RPMI8226 (cell line): ENCODE measurements at regions not wholly inside any gene's neighbourhood (a gene's known extent, or its start where the extent isn't known, plus 50 kb on each side); places are given as distances from the start of the nearest gene placed in this dataset.
A peak's percentile ranks its signal among the peaks of the same experiment; 100 is the strongest.
"Not testable (repeated sequence)": the region's sequence is repeated elsewhere in the genome, so short reads cannot be mapped to it uniquely, and the experiment has no call there.

Experiments
- DNase-seq: peaks from one replicate; pipeline ENCODE4 v3.0.0-alpha.2; 2015

GRCh38 chr13:90796474-90796873 lies 551.0 kb upstream of the MIR17HG start:
- DNase-seq, result no peak

GRCh38 chr13:90797335-90797734 lies 550.2 kb upstream of the MIR17HG start:
- no peak for DNase-seq

DNA sequence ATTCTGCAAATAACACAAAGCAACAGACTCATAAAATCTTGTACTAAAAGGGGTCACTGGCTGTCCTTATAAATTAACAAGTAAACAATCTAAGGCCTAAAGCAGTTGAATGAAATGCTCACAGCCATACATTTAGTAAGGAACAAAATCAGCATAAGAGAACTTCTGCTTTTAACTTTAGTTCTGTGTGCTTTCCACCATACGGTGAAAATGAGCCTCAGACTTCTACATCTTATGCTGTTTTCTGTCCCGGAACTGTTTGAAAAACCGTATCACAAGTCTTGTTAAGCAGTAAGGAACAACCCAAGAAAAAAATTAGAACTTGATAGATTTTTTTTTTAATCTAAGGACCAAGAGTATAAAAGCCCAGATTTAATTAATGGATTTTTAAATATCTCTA lies 549.1 kb upstream of the MIR17HG start:
- no peak for DNase-seq

- DNase-seq, result peak; percentile 18
Observed at GRCh38 chr13:90800082-90800746, 547.3 kb upstream of the MIR17HG start.

GRCh38 chr13:90801621-90802020 lies 545.9 kb upstream of the MIR17HG start:
- DNase-seq, result no peak

- DNase-seq, result no peak
Observed at GRCh38 chr13:90803210-90803609, 544.3 kb upstream of the MIR17HG start.

- no peak for DNase-seq
Observed at GRCh38 chr13:90806016-90806615, 541.4 kb upstream of the MIR17HG start.

GRCh38 chr13:90806892-90807291 lies 540.6 kb upstream of the MIR17HG start:
- no peak for DNase-seq

GRCh38 chr13:90808838-90809237 lies 538.6 kb upstream of the MIR17HG start:
- DNase-seq, result no peak

DNA sequence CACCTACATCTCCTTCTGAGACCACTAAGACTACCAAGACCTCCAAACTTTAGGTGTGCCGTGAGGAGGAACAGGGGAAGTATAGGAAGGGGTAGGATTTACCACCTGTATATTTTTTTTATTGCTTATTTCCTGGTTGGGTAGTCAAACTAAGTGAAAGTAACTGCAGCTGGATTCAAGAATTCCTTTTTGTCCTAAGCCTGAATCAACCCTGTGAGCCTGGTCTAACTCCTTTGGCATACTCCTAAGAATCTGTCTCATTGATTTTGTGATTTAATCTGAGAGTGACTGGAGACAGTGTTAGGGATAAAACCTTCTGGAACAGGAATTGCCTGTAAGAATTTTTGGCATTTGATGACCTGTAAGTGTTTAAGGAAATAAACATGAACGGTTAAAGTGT lies 523.5 kb upstream of the MIR17HG start:
- DNase-seq, result no peak

- DNase-seq, result no peak
Observed at GRCh38 chr13:90826688-90827087, 520.8 kb upstream of the MIR17HG start.

- no peak for DNase-seq
Observed at GRCh38 chr13:90830782-90831181, 516.7 kb upstream of the MIR17HG start.

DNA sequence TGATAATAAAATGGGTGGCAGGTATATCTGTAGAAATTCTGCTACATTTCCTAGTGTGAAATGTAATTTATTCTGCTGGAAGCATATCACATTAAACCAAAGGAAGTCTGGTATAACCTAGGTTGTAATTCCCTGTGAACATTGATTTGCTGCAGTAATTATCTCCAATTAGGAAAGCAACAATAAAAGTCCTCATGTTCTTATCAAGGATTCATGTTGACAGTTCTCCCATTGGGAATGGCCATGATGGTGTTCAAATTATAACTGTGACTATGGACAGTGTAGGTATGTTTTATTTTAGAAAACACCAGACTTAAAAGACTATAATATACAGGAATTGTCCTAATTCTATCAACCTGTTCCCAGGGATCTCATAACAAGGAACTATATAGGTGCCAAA lies 513.5 kb upstream of the MIR17HG start:
- no peak for DNase-seq

GRCh38 chr13:90834700-90835099 lies 512.8 kb upstream of the MIR17HG start:
- no peak for DNase-seq

GRCh38 chr13:90835826-90836225 lies 511.7 kb upstream of the MIR17HG start:
- DNase-seq, result no peak

DNA sequence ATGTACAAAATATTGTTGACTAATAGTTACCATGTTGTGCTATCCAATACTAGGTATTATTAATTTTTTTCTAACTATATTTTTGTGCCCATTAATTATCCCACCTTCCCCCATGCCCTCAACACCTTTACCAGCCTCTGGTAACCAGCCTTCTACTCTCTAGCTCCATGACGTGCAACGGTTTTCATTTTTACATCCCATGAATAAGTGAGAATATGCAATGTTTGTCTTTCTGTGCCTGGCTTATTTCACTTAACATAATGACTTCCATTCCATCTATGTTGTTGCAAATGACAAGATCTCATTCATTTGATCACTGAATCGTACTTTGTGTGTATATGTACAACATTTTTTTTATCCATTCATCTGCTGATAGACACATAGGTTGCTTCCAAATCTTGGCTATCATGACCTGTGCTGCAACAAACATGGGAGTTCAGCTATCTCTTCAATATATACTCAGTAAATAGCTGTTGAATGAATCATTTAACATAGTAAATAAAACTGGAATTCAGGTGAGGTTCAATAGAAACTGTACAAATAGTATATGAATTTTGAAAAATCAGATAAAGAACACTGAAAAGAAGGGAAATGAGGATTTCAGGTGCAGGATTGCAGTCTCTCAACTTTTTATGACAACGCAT lies 509.0 kb upstream of the MIR17HG start:
- DNase-seq, result no peak

GRCh38 chr13:90839061-90839460 lies 508.4 kb upstream of the MIR17HG start:
- DNase-seq, result no peak

DNA sequence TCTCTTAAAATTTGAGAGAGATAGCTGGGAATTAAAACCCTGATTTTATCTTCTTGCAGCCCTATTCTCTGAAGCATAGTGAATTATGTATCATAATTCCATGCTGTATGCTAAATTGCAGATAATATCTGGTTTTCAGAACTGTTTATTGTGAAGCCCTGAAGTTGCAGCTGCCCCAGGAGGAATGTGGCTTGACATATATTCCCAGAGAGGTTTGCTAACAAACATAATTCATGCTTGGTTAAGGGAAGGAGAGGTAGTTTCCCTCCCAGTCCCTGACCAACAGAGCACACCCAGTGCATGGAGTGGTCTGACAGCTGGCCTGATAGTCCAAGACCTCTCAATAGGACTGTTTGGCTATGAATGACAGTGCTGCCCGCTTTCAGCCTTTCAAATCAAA lies 500.6 kb upstream of the MIR17HG start:
- no peak for DNase-seq

DNA sequence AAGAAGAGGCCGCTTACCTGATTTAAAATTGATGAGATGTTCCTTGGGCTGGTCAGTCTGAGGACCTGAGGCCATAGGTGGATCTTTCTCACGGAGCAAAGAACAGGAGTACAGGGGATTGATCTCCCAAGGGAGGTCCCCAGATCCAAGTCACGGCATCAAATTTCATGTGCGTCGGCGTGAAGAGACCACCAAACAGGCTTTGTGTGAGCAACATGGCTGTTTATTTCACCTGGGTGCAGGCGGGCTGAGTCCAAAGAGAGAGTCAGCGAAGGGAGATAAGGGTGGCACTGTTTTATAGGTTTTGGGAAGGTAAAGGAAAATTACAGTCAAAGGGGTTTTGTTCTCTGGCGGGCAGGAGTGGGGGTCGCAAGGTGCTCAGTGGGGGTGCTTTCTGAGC lies 493.8 kb upstream of the MIR17HG start:
- DNase-seq, result not testable (repeated sequence)

GRCh38 chr13:90857921-90858320 lies 489.6 kb upstream of the MIR17HG start:
- DNase-seq, result no peak

- DNase-seq, result no peak
Observed at GRCh38 chr13:90866006-90866405, 481.5 kb upstream of the MIR17HG start.

DNA sequence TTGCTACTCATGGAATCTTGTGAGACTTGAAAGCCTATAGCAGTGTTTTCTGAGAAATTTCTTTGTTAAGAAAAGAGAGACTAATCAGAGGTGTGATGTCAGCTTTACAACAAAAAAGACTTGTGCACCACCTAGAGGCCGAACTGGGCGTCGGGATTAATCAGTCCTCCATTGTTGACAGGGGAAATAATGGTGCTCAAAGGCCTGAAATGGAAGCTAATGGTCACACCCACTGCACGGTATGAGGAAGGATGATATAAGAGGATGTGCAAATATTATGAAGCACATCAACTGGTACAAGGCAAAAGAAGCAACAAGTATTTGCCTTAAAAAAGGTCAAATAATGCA lies 480.2 kb upstream of the MIR17HG start:
- peak; percentile 60 for DNase-seq

GRCh38 chr13:90868321-90868920 lies 479.1 kb upstream of the MIR17HG start:
- DNase-seq, result peak; percentile 6

GRCh38 chr13:90869580-90869979 lies 477.9 kb upstream of the MIR17HG start:
- no peak for DNase-seq
